HFFc6 (cell line): ENCODE measurements at regions not wholly inside any gene's neighbourhood (a gene's known extent, or its start where the extent isn't known, plus 50 kb on each side); places are given as distances from the start of the nearest gene placed in this dataset.
A peak's percentile ranks its signal among the peaks of the same experiment; 100 is the strongest.

ENCODE experiments used
- DNase-seq: peaks from one replicate; pipeline ENCODE4 v3.0.0-alpha.2; 2018
- H3K27ac Mint-ChIP-seq: 2 replicates; pipeline ENCODE4 v1.8.0; 2020; ENCODE audit warnings: mild to moderate bottlenecking, mixed read lengths
- H3K27me3 Mint-ChIP-seq: 2 replicates; pipeline ENCODE4 v1.8.0; 2021; ENCODE audit warnings: mild to moderate bottlenecking, moderate library complexity, mixed read lengths; ENCODE audit not compliant: insufficient read depth
- H3K36me3 Mint-ChIP-seq: 2 replicates; pipeline ENCODE4 v1.8.0; 2021; ENCODE audit warnings: low read depth, mixed read lengths
- H3K4me1 Mint-ChIP-seq: 2 replicates; pipeline ENCODE4 v1.8.0; 2020; ENCODE audit warnings: low read depth, mixed read lengths
- H3K4me3 Mint-ChIP-seq: 2 replicates; pipeline ENCODE4 v1.8.0; 2020; ENCODE audit warnings: mild to moderate bottlenecking, moderate library complexity, mixed read lengths
- H3K9me3 Mint-ChIP-seq: 2 replicates; pipeline ENCODE4 v1.8.0; 2020; ENCODE audit warnings: mild to moderate bottlenecking, mixed read lengths
- TF ChIP-seq, protein P1 (sequence below): fragments of 200-600 bp; sonication (generic); IDR thresholded peaks from 2 replicates; pipeline ENCODE4 v1.5.0; 2021; ENCODE audit warnings: antibody characterized with exemption, mild to moderate bottlenecking

DNA sequence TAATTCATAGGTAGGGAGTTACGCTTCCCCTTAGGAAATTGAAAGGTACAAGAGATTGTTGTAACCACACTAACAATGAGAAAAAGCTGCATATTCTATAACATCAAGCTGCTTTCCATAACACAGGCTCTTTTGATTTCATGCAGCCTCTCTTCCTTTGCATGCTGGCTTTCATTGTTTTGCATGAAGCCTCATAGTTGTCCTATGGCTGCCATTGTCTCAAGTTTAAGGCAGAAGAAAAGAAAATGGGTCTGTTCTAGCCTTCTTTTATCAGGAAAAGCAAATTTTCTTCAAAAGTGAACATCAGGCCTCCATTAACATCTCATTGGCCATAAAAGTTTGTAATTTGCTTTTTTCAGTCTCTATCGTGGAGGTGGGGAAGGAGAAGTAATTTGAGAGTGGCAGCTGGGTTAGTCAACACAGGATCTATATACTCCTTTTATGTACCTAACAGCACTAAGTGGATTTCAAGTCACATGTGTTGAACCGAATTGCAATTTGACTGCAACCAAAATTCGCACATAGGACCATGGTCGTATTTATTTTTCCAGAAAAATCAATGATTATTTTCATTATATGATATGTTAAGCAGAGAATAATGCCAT, 248.5 kb upstream of the RND3 start:
- no peak for DNase-seq
- TF ChIP-seq, protein P1, sequence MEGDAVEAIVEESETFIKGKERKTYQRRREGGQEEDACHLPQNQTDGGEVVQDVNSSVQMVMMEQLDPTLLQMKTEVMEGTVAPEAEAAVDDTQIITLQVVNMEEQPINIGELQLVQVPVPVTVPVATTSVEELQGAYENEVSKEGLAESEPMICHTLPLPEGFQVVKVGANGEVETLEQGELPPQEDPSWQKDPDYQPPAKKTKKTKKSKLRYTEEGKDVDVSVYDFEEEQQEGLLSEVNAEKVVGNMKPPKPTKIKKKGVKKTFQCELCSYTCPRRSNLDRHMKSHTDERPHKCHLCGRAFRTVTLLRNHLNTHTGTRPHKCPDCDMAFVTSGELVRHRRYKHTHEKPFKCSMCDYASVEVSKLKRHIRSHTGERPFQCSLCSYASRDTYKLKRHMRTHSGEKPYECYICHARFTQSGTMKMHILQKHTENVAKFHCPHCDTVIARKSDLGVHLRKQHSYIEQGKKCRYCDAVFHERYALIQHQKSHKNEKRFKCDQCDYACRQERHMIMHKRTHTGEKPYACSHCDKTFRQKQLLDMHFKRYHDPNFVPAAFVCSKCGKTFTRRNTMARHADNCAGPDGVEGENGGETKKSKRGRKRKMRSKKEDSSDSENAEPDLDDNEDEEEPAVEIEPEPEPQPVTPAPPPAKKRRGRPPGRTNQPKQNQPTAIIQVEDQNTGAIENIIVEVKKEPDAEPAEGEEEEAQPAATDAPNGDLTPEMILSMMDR, result no peak
- Mint-ChIP-seq H3K4me3 (no peak overlapping the region), H3K9me3 (no peaks in the 10 kb centered on the region), H3K27ac (no peak overlapping the region), H3K4me1 (peaks cover 19% of the 10 kb centered on the region), H3K36me3 (no peaks in the 10 kb centered on the region), H3K27me3 (peaks cover 1% of the 10 kb centered on the region; the same call in 1 of the 2 replicates)

- H3K27ac Mint-ChIP-seq, result no peak overlapping the region; the same call in 1 of the 2 replicates
These were observed 245.7 kb upstream of the RND3 start for GRCh38 chr2:150733051-150733618.

DNA sequence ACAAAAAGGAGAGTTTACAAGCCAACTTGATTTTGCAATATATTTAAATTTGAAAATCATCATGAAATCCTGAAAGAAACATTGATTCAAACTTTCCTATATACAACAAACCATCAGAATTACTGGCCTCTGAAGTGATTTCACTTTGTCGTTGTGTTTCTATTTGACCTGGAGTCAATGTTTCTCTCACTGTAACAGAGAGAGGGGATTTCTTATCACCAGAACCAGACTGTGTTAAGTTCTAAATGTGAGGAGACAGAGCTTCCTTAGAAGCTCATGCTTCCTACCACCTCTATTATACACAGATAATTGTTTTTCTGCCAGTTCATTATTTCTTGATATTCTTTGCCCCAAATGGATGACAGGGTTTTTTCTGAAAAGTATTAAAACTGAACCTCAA, 245.0 kb upstream of the RND3 start:
- no peak for DNase-seq
- no peaks in the 10 kb centered on the region for H3K27me3 Mint-ChIP-seq
- H3K4me3 Mint-ChIP-seq, result no peak overlapping the region
- TF ChIP-seq, protein P1, result no peak
- H3K36me3 Mint-ChIP-seq, result no peaks in the 10 kb centered on the region
- H3K27ac Mint-ChIP-seq, result peak overlapping the region; percentile 4; the same call in 1 of the 2 replicates
- H3K4me1 Mint-ChIP-seq, result peaks cover 28% of the 10 kb centered on the region
- no peaks in the 10 kb centered on the region for H3K9me3 Mint-ChIP-seq

More at GRCh38 chr2:150733051-150733618, 245.7 kb upstream of the RND3 start:
- Mint-ChIP-seq H3K27me3 (no peaks in the 10 kb centered on the region), H3K4me3 (no peak overlapping the region), H3K36me3 (no peaks in the 10 kb centered on the region), H3K9me3 (no peaks in the 10 kb centered on the region), H3K4me1 (peaks cover 28% of the 10 kb centered on the region)
- DNase-seq, result no peak
- TF ChIP-seq, protein P1, result no peak

GRCh38 chr2:150732064-150732463, 244.6 kb upstream of the RND3 start:
- peak; percentile 59 for DNase-seq
- Mint-ChIP-seq H3K4me1 (peaks cover 28% of the 10 kb centered on the region), H3K27ac (no peak overlapping the region), H3K36me3 (no peaks in the 10 kb centered on the region), H3K9me3 (no peaks in the 10 kb centered on the region), H3K4me3 (no peak overlapping the region), H3K27me3 (no peaks in the 10 kb centered on the region)
- TF ChIP-seq, protein P1, result no peak

DNA sequence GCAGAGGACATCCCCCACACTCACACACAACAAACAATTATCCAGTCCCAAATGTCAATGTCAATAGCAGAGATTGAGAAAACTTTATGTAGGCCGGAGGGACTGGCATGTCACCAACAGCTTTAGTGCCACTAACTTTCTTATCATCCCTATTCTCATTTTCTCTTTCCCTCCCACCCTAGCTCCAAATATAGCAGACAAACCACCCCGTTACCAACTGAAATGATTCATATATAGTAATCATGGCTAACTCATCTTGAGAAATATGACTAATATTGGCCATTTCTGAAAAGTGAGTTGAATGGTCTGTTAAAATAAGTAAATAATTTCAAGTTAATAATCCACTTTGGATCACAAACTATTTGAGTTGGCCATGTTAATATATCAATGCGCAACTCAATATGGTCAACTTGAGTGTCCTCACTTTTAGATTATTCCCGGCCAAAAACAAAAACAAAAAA, 242.1 kb upstream of the RND3 start:
- peaks cover 28% of the 10 kb centered on the region for H3K4me1 Mint-ChIP-seq
- H3K4me3 Mint-ChIP-seq, result no peak overlapping the region
- H3K27me3 Mint-ChIP-seq, result no peaks in the 10 kb centered on the region
- H3K9me3 Mint-ChIP-seq, result no peaks in the 10 kb centered on the region
- TF ChIP-seq, protein P1, result no peak
- H3K36me3 Mint-ChIP-seq, result no peaks in the 10 kb centered on the region
- no peak for DNase-seq
- H3K27ac Mint-ChIP-seq, result no peak overlapping the region
